ENCODE measurements at regions not wholly inside any gene's neighbourhood (a gene's known extent, or its start where the extent isn't known, plus 50 kb on each side); places are given as distances from the start of the nearest gene placed in this dataset.

- no peak for TF ChIP-seq POLR2AphosphoS5 (IDR thresholded peaks at IDR 0.05; ENCODE audit: insufficient read depth, low read depth, low read length)
- TF ChIP-seq CTCF (IDR thresholded peaks at IDR 0.05; ENCODE audit: extremely low read depth in 1 of 2, insufficient read depth in 1 of 2, low read depth in 1 of 2, low read length in 2 of 2), result no peak
- TF ChIP-seq EZH2 (IDR thresholded peaks at IDR 0.05; ENCODE audit: borderline replicate concordance, low read depth, low read length, severe bottlenecking), result no peak
- no peak for TF ChIP-seq JUN (IDR thresholded peaks at IDR 0.05; ENCODE audit: borderline replicate concordance, insufficient read depth, insufficient read length, low read depth)
- no peak for TF ChIP-seq MYC (IDR thresholded peaks at IDR 0.05; ENCODE audit: low read depth, low read length)
- no peak for TF ChIP-seq POLR2A (IDR thresholded peaks at IDR 0.05; ENCODE audit: low read depth, low read length)
- TF ChIP-seq FOS (IDR thresholded peaks at IDR 0.05; ENCODE audit: borderline replicate concordance, insufficient read depth, low read length), result no peak
Measured at GRCh38 chr13:33919120-33919519, 101.2 kb downstream of the RFC3 start.
